GM12864 (cell line): ENCODE measurements at regions not wholly inside any gene's neighbourhood (a gene's known extent, or its start where the extent isn't known, plus 50 kb on each side); places are given as distances from the start of the nearest gene placed in this dataset.

Source experiments
- DNase-seq: peaks from one replicate; pipeline ENCODE4 v3.0.0-alpha.2; 2011; ENCODE audit warnings: low read depth
- H3K4me3 ChIP-seq: 2 replicates; pipeline ENCODE4 v1.5.1; 2011; ENCODE audit warnings: mild to moderate bottlenecking, low read depth, low read length, control low read depth
- CTCF ChIP-seq: IDR thresholded peaks from 2 replicates; pipeline ENCODE4 v1.5.1; 2011; ENCODE audit warnings: low read depth, mild to moderate bottlenecking, moderate library complexity, low read length, control low read depth, inconsistent platforms; ENCODE audit errors: missing control alignments

GRCh38 chr9:26579056-26579455 is 313.5 kb downstream of the CAAP1 start:
- H3K4me3 ChIP-seq, result no peak overlapping the region
- no peak for DNase-seq
- no peak for TF ChIP-seq CTCF

- DNase-seq, result no peak
- TF ChIP-seq CTCF, result no peak
- H3K4me3 ChIP-seq, result no peak overlapping the region
Measured at GRCh38 chr9:26574898-26575440, 317.6 kb downstream of the CAAP1 start.

- no peak overlapping the region for H3K4me3 ChIP-seq
- no peak for TF ChIP-seq CTCF
- no peak for DNase-seq
Measured at GRCh38 chr9:26574256-26574655, 318.3 kb downstream of the CAAP1 start.

- DNase-seq, result no peak
- no peak for TF ChIP-seq CTCF
- H3K4me3 ChIP-seq, result no peak overlapping the region
Measured at GRCh38 chr9:26567976-26568375, 324.6 kb downstream of the CAAP1 start.

- H3K4me3 ChIP-seq, result no peak overlapping the region
- TF ChIP-seq CTCF, result no peak
- no peak for DNase-seq
Measured at GRCh38 chr9:26566141-26566540, 326.5 kb downstream of the CAAP1 start.

- no peak for DNase-seq
- H3K4me3 ChIP-seq, result no peak overlapping the region
- no peak for TF ChIP-seq CTCF
Measured at GRCh38 chr9:26565118-26565517, 327.5 kb downstream of the CAAP1 start.

- no peak for DNase-seq
- no peak overlapping the region for H3K4me3 ChIP-seq
- no peak for TF ChIP-seq CTCF
Measured at GRCh38 chr9:26562338-26562737, 330.3 kb downstream of the CAAP1 start.
